ENCODE measurements at regions not wholly inside any gene's neighbourhood (a gene's known extent, or its start where the extent isn't known, plus 50 kb on each side); places are given as distances from the start of the nearest gene placed in this dataset.

DNA sequence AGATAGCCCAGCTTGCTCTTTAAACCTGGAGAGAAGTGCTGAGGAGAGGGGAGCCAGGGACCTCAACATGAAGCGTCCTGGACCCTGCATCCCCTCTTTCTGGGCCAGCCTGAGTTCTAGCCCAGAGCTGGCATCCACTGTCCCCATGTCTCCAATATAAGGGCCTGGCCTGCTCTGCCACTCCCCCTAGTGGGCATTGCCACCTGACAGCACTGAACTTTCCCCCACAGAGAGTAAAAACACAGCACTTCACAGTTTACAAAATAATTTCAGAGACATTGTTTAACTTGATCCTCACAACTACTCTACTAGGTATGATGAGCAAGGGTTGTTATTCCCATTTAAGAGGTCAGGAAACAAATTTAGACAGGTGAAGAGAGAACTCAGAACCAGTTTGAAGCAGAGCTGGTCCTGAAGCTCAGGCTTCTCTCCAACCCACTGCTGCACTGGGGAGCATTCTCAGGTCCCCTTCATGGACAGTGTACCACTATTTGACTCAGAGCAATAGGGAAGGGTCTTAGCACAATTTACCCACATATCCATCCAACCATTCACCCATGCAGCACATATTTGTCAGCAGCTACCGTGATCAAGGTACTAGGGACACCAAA lies 151.2 kb downstream of the DMRTA2 start:
- TF ChIP-seq POLR2A (IDR thresholded peaks at IDR 0.05) (no peak), POLR2AphosphoS5 (IDR thresholded peaks at IDR 0.05; ENCODE audit: insufficient read depth in 1 of 2, low read depth in 1 of 2) (no peak)
- TF ChIP-seq, protein P1, sequence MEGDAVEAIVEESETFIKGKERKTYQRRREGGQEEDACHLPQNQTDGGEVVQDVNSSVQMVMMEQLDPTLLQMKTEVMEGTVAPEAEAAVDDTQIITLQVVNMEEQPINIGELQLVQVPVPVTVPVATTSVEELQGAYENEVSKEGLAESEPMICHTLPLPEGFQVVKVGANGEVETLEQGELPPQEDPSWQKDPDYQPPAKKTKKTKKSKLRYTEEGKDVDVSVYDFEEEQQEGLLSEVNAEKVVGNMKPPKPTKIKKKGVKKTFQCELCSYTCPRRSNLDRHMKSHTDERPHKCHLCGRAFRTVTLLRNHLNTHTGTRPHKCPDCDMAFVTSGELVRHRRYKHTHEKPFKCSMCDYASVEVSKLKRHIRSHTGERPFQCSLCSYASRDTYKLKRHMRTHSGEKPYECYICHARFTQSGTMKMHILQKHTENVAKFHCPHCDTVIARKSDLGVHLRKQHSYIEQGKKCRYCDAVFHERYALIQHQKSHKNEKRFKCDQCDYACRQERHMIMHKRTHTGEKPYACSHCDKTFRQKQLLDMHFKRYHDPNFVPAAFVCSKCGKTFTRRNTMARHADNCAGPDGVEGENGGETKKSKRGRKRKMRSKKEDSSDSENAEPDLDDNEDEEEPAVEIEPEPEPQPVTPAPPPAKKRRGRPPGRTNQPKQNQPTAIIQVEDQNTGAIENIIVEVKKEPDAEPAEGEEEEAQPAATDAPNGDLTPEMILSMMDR (IDR thresholded peaks at IDR 0.05) = no peak

Measured in vagina (tissue), 2 donors.